Astrocyte (in vitro differentiated cells and primary cell): ENCODE measurements at regions not wholly inside any gene's neighbourhood (a gene's known extent, or its start where the extent isn't known, plus 50 kb on each side); places are given as distances from the start of the nearest gene placed in this dataset.

Source experiments
- EZH2 ChIP-seq: IDR thresholded peaks from 2 replicates; pipeline ENCODE4 v1.6.1; 2012; ENCODE audit warnings: mild to moderate bottlenecking, low read length, inconsistent platforms; ENCODE audit not compliant: insufficient read depth
- TF ChIP-seq, protein P1 (sequence below): IDR thresholded peaks from 2 replicates; pipeline ENCODE4 v1.5.1; 2011; ENCODE audit warnings: low read depth, mild to moderate bottlenecking, inconsistent platforms, low read length, moderate library complexity; ENCODE audit not compliant: insufficient read depth

DNA sequence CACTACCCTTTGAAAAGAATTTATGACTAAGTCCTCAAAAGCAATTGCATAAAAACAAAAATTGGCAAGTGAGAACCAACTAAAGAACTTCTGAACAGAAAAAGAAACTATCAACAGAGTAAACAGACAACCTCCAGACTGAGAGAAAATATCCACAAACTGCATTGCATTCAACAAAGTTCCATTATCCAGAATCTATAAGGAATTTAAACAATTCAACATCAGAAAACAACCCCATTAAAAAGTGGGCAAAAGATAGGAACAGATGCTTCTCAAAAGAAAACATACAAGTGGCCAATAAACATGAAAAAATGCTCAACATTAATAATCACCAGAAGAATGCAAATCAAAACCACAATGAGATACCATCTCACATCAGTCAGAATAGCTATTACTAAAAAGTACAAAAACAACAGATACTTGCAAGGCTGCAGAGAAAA, 130.2 kb downstream of the GASK1B start:
- TF ChIP-seq, protein P1, sequence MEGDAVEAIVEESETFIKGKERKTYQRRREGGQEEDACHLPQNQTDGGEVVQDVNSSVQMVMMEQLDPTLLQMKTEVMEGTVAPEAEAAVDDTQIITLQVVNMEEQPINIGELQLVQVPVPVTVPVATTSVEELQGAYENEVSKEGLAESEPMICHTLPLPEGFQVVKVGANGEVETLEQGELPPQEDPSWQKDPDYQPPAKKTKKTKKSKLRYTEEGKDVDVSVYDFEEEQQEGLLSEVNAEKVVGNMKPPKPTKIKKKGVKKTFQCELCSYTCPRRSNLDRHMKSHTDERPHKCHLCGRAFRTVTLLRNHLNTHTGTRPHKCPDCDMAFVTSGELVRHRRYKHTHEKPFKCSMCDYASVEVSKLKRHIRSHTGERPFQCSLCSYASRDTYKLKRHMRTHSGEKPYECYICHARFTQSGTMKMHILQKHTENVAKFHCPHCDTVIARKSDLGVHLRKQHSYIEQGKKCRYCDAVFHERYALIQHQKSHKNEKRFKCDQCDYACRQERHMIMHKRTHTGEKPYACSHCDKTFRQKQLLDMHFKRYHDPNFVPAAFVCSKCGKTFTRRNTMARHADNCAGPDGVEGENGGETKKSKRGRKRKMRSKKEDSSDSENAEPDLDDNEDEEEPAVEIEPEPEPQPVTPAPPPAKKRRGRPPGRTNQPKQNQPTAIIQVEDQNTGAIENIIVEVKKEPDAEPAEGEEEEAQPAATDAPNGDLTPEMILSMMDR, result no peak
- no peak for TF ChIP-seq EZH2
